ENCODE measurements at regions not wholly inside any gene's neighbourhood (a gene's known extent, or its start where the extent isn't known, plus 50 kb on each side); places are given as distances from the start of the nearest gene placed in this dataset.

DNA sequence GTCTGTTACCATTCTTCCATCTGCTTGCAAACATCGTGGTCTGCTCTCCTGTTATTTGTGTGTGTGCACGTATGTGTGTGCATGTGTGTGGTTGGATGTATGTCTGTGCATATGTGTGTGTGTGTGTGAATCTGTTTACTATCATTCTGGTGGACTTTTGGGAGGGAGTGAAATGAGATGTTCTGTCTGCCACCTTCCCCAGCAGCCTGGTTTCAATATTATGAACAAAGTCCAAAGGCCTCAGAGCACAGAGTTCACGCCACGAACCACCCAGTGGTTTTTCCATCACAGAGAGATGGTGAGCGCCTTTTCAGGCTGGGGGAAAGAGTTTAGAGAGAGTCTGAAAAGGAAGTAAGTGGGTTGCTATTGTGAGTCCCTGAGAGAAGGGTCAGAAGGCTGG lies 67.1 kb upstream of the YWHAQ start:
- H3K4me2 ChIP-seq (ENCODE audit: insufficient read depth, low read length), result no peak overlapping the region
- no peaks in the 10 kb centered on the region for H4K20me1 ChIP-seq (ENCODE audit: insufficient read depth, low read length)
- H3K79me2 ChIP-seq (ENCODE audit: insufficient read depth, low read length), result no peaks in the 10 kb centered on the region
- no peaks in the 10 kb centered on the region for H3K36me3 ChIP-seq (ENCODE audit: insufficient read depth, low read length)
- no peaks in the 10 kb centered on the region for H3K27me3 ChIP-seq (ENCODE audit: insufficient read depth, low read length, poor library complexity)
- TF ChIP-seq EZH2 (IDR thresholded peaks at IDR 0.05; ENCODE audit: borderline replicate concordance, low read depth, low read length, severe bottlenecking), result no peak
- no peak for TF ChIP-seq CTCF (IDR thresholded peaks at IDR 0.05; ENCODE audit: borderline replicate concordance, extremely low read depth, low read length, poor library complexity, severe bottlenecking)
- no peak overlapping the region for H3K9ac ChIP-seq (ENCODE audit: low read depth, low read length)
- DNase-seq (no peak), ATAC-seq (ENCODE audit: insufficient read depth, low read depth) (no peak)
- no peak overlapping the region for H3K27ac ChIP-seq (ENCODE audit: low read length)
- H3K9me3 ChIP-seq (ENCODE audit: insufficient read depth, low read length, severe bottlenecking), result no peaks in the 10 kb centered on the region
- H3K4me3 ChIP-seq (ENCODE audit: low read depth in 1 of 2, low read length in 2 of 2), result no peak overlapping the region
- H2AFZ ChIP-seq (ENCODE audit: low read depth, low read length), result no peak overlapping the region
- H3K4me1 ChIP-seq (ENCODE audit: insufficient read depth, low read length), result no peaks in the 10 kb centered on the region

DNA sequence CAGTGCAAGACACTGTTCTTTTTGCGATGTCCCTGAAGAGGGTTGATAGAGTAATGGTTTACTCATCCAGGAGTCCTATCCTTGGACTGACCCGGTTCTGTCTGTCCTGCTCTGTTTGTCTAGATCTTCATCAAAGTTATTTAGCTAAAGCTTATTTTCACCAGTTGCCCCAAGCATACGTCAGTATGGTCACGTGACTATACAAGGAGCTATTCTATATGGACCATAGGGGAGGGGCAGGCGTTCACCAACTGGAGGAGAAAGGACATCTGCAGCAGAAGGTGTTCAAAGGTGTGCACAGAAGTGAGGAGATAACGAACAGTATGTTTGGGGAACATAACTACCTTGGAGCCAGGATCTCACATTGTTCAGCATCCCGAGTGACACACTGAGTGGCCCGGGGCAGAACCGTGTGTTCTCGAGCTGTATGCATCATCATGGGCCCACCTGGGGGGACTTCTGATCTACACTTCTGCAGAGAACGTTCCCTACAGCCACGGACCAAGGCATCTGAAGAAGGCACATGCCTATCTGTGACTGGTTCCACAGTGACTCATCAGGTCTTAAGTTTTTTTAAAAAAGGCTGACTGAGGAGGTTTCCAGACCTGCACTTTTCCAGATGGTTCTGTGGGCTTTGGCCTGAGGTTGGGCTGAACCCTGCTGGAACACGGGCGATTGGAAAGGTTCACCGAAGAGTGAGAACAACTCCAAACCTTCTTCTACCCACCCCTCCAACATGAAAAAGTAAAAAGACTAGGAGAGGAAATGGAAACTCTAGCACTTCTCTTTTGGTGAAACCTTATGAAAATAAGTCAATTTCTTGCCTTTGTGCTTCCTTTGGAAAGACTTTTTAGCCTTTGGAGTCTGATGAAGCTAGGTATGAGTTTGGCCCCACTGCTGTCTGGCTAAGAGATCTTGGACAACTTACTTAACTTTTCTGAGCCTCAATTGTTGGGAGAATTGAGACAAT lies 68.6 kb upstream of the YWHAQ start:
- no peak overlapping the region for H3K4me3 ChIP-seq (ENCODE audit: low read depth in 1 of 2, low read length in 2 of 2)
- no peak overlapping the region for H3K4me2 ChIP-seq (ENCODE audit: insufficient read depth, low read length)
- no peak overlapping the region for H3K9ac ChIP-seq (ENCODE audit: low read depth, low read length)
- H3K27me3 ChIP-seq (ENCODE audit: insufficient read depth, low read length, poor library complexity), result no peaks in the 10 kb centered on the region
- no peak for DNase-seq
- H2AFZ ChIP-seq (ENCODE audit: low read depth, low read length), result no peak overlapping the region
- no peaks in the 10 kb centered on the region for H4K20me1 ChIP-seq (ENCODE audit: insufficient read depth, low read length)
- no peaks in the 10 kb centered on the region for H3K79me2 ChIP-seq (ENCODE audit: insufficient read depth, low read length)
- H3K9me3 ChIP-seq (ENCODE audit: insufficient read depth, low read length, severe bottlenecking), result no peaks in the 10 kb centered on the region
- no peaks in the 10 kb centered on the region for H3K36me3 ChIP-seq (ENCODE audit: insufficient read depth, low read length)
- H3K4me1 ChIP-seq (ENCODE audit: insufficient read depth, low read length), result no peaks in the 10 kb centered on the region
- no peak overlapping the region for H3K27ac ChIP-seq (ENCODE audit: low read length)
- ATAC-seq (ENCODE audit: insufficient read depth, low read depth), result no peak
- TF ChIP-seq CTCF (IDR thresholded peaks at IDR 0.05; ENCODE audit: borderline replicate concordance, extremely low read depth, low read length, poor library complexity, severe bottlenecking), result no peak
- TF ChIP-seq EZH2 (IDR thresholded peaks at IDR 0.05; ENCODE audit: borderline replicate concordance, low read depth, low read length, severe bottlenecking), result no peak

DNA sequence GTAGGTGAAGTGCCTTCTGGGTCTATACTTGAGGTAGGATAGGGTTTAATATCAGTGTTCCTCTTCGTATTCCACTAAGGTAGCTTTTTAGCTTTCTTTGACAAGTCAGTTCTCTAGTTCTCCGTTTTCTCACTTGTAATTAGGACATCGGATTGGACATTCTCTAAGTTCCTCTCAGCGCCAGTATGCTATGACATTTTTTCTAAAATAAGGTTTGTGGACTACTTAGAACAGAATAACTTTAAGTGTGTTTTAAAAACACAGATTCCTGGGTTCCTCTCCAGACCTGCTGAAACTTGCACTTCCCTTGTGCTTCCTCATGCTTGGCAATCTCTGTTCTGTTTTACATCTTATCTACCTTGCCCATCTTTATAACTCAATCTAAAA lies 69.3 kb upstream of the YWHAQ start:
- Histone ChIP-seq H3K9me3 (ENCODE audit: insufficient read depth, low read length, severe bottlenecking) (no peaks in the 10 kb centered on the region), H3K4me2 (ENCODE audit: insufficient read depth, low read length) (no peak overlapping the region), H3K9ac (ENCODE audit: low read depth, low read length) (no peak overlapping the region), H4K20me1 (ENCODE audit: insufficient read depth, low read length) (no peaks in the 10 kb centered on the region), H3K36me3 (ENCODE audit: insufficient read depth, low read length) (no peaks in the 10 kb centered on the region), H2AFZ (ENCODE audit: low read depth, low read length) (no peak overlapping the region), H3K27me3 (ENCODE audit: insufficient read depth, low read length, poor library complexity) (no peaks in the 10 kb centered on the region), H3K27ac (ENCODE audit: low read length) (no peak overlapping the region), H3K4me1 (ENCODE audit: insufficient read depth, low read length) (no peaks in the 10 kb centered on the region), H3K4me3 (ENCODE audit: low read depth in 1 of 2, low read length in 2 of 2) (no peak overlapping the region), H3K79me2 (ENCODE audit: insufficient read depth, low read length) (no peaks in the 10 kb centered on the region)
- DNase-seq (no peak), ATAC-seq (ENCODE audit: insufficient read depth, low read depth) (no peak)
- TF ChIP-seq CTCF (IDR thresholded peaks at IDR 0.05; ENCODE audit: borderline replicate concordance, extremely low read depth, low read length, poor library complexity, severe bottlenecking) (no peak), EZH2 (IDR thresholded peaks at IDR 0.05; ENCODE audit: borderline replicate concordance, low read depth, low read length, severe bottlenecking) (no peak)
